Mesenchymal stem cell (in vitro differentiated cells and primary cell): ENCODE measurements at regions not wholly inside any gene's neighbourhood (a gene's known extent, or its start where the extent isn't known, plus 50 kb on each side); places are given as distances from the start of the nearest gene placed in this dataset.
"Not testable (repeated sequence)": the region's sequence is repeated elsewhere in the genome, so short reads cannot be mapped to it uniquely, and the experiment has no call there.

Experiments
- DNase-seq: peaks from one replicate; pipeline ENCODE4 v3.0.0-alpha.2; 2013
- H2AFZ ChIP-seq: one replicate; pipeline ENCODE4 v1.6.1; 2013; ENCODE audit warnings: low read depth, mild to moderate bottlenecking, control low read depth, inconsistent platforms, low read length, moderate library complexity
- H2AK5ac ChIP-seq: 2 replicates; pipeline ENCODE4 v1.6.1; 2013; ENCODE audit warnings: low read length, moderate library complexity, mild to moderate bottlenecking, inconsistent platforms; ENCODE audit not compliant: severe bottlenecking
- H2BK120ac ChIP-seq: one replicate; pipeline ENCODE4 v1.6.1; 2013; ENCODE audit warnings: low read depth, mild to moderate bottlenecking, inconsistent platforms, low read length, moderate library complexity
- H2BK12ac ChIP-seq, 2 experiments: one replicate each; pipeline ENCODE4 v1.6.1; 2013; ENCODE audit warnings: inconsistent platforms in 2 of 2, low read length in 2 of 2, mild to moderate bottlenecking in 2 of 2, moderate library complexity in 2 of 2, control low read depth in 1 of 2
- H2BK15ac ChIP-seq: one replicate; pipeline ENCODE4 v1.6.1; 2013; ENCODE audit warnings: mild to moderate bottlenecking, low read depth, inconsistent platforms; ENCODE audit not compliant: poor library complexity, severe bottlenecking
- H2BK5ac ChIP-seq: 2 replicates; pipeline ENCODE4 v1.6.1; 2013; ENCODE audit warnings: low read depth, mild to moderate bottlenecking, low read length, control low read depth, inconsistent platforms; ENCODE audit not compliant: poor library complexity, severe bottlenecking
- H3K14ac ChIP-seq, 2 experiments: one replicate each; pipeline ENCODE4 v1.6.1; 2013; ENCODE audit warnings: inconsistent platforms in 2 of 2, low read length in 2 of 2, control low read depth in 1 of 2, mild to moderate bottlenecking in 1 of 2, moderate library complexity in 1 of 2
- H3K18ac ChIP-seq, 2 experiments: one replicate each; pipeline ENCODE4 v1.6.1; 2013; ENCODE audit warnings: inconsistent platforms in 2 of 2, low read length in 2 of 2, control low read depth in 1 of 2, low read depth in 1 of 2, mild to moderate bottlenecking in 1 of 2
- H3K23ac ChIP-seq, 2 experiments: one replicate each; pipeline ENCODE4 v1.6.1; 2013; ENCODE audit warnings: inconsistent platforms in 2 of 2, low read length in 2 of 2, mild to moderate bottlenecking in 2 of 2, moderate library complexity in 2 of 2, control low read depth in 1 of 2
- H3K27ac ChIP-seq: 2 replicates; pipeline ENCODE4 v1.5.1; 2013; ENCODE audit warnings: mild to moderate bottlenecking, moderate library complexity, low read length, control low read depth, inconsistent platforms; ENCODE audit not compliant: poor library complexity, severe bottlenecking
- H3K27me3 ChIP-seq, 2 experiments: 2 replicates each; pipeline versions ENCODE4 v1.6.1 to v1.7.0; 2013; ENCODE audit warnings: low read length in 2 of 2, mild to moderate bottlenecking in 2 of 2, moderate library complexity in 2 of 2, control low read depth in 1 of 2, inconsistent platforms in 1 of 2; ENCODE audit not compliant: control insufficient read depth in 1 of 2, insufficient read depth in 1 of 2
- H3K36me3 ChIP-seq, 2 experiments: 2 replicates each; pipeline versions ENCODE4 v1.6.1 to v1.7.0; 2013; ENCODE audit warnings: low read length in 2 of 2, control low read depth in 1 of 2, inconsistent platforms in 1 of 2, low read depth in 1 of 2, mild to moderate bottlenecking in 1 of 2; ENCODE audit not compliant: insufficient read depth in 2 of 2, control insufficient read depth in 1 of 2
- H3K4ac ChIP-seq, 2 experiments: one replicate each; pipeline ENCODE4 v1.6.1; 2013; ENCODE audit warnings: inconsistent platforms in 2 of 2, low read length in 2 of 2, mild to moderate bottlenecking in 2 of 2, moderate library complexity in 2 of 2, control low read depth in 1 of 2, low read depth in 1 of 2
- H3K4me1 ChIP-seq: 2 replicates; pipeline ENCODE4 v1.6.1; 2013; ENCODE audit warnings: low read depth, low read length, control low read depth; ENCODE audit not compliant: control insufficient read depth, insufficient read depth
- H3K4me2 ChIP-seq: 2 replicates; pipeline ENCODE4 v1.6.1; 2013; ENCODE audit warnings: low read length, mild to moderate bottlenecking, inconsistent platforms; ENCODE audit not compliant: poor library complexity, severe bottlenecking
- H3K4me3 ChIP-seq, 2 experiments: 2 replicates each; pipeline versions ENCODE4 v1.5.1 to v1.7.0; 2013; ENCODE audit warnings: low read length in 2 of 2, mild to moderate bottlenecking in 2 of 2, control low read depth in 1 of 2, low read depth in 1 of 2; ENCODE audit not compliant: insufficient read depth in 1 of 2
- H3K79me1 ChIP-seq: replicated peaks from 2 replicates; pipeline ENCODE4 v1.6.1; 2013; ENCODE audit warnings: mild to moderate bottlenecking, control low read depth, low read length, inconsistent platforms; ENCODE audit not compliant: poor library complexity, severe bottlenecking
- H3K9ac ChIP-seq: 2 replicates; pipeline ENCODE4 v1.7.0; 2013; ENCODE audit warnings: mild to moderate bottlenecking, low read length, moderate library complexity
- H3K9me3 ChIP-seq: 2 replicates; pipeline ENCODE4 v1.7.0; 2013; ENCODE audit warnings: mild to moderate bottlenecking, low read length; ENCODE audit not compliant: control insufficient read depth
- H4K8ac ChIP-seq: one replicate; pipeline ENCODE4 v1.6.1; 2013; ENCODE audit warnings: inconsistent platforms, mild to moderate bottlenecking, low read length, moderate library complexity
- H4K91ac ChIP-seq: one replicate; pipeline ENCODE4 v1.6.1; 2013; ENCODE audit warnings: mild to moderate bottlenecking, low read length, inconsistent platforms
- WGBS: methylation state at CpG from one replicate; pipeline ENCODE4 v1.1.7; 2013; ENCODE audit warnings: mixed read lengths; 5-methylcytosine and 5-hydroxymethylcytosine counted together

DNA sequence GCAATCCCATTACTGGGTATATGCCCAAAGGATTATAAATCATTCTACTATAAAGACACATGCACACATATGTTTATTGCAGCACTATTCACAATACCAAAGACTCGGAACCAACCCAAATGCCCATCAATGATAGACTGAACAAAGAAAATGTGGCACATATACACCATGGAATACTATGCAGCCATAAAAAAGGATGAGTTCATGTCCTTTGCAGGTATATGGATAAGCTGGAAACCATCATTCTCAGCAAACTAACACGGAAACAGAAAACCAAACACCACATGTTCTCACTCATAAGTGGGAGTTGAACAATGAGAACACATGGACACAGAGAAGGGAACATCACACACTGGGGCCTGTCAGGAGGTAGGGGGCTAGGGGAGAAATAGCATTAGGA, 235.7 kb downstream of the PTN start:
- H3K79me1 ChIP-seq, H3K27me3 ChIP-seq, DNase-seq, H2BK15ac ChIP-seq, H3K4me3 ChIP-seq, H2BK120ac ChIP-seq, H2BK5ac ChIP-seq, H2AFZ ChIP-seq, H3K4ac ChIP-seq, H4K91ac ChIP-seq, H4K8ac ChIP-seq, H3K9me3 ChIP-seq, H3K4me1 ChIP-seq, H3K9ac ChIP-seq, H2AK5ac ChIP-seq, H3K18ac ChIP-seq, H3K4me2 ChIP-seq, H3K36me3 ChIP-seq, H3K27ac ChIP-seq, H3K23ac ChIP-seq, H3K14ac ChIP-seq, H2BK12ac ChIP-seq: not testable (repeated sequence)
- WGBS = 100% methylated on average over 1 of the region's 2 CpGs

DNA sequence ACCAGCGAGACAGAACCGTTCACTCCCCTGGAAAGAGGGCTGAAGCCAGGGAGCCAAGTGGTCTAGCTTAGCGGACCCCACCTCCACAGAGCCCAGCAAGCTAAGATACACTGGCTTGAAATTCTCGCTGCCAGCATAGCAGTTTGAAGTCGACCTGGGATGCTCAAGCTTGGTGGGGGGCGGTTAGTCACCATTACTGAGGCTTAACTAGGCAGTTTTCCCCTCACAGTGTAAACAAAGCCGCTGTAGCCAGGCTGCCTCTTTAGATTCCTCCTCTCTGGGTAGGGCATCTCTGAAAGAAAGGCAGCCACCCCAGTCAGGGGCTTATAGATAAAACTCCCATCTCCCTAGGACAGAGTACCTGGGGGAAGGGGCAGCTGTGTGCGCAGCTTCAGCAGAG, 235.1 kb downstream of the CHRM2 start:
- H2BK12ac ChIP-seq, H3K27ac ChIP-seq: not testable (repeated sequence)
- WGBS = 69% methylated on average over 8 of the region's 8 CpGs

DNA sequence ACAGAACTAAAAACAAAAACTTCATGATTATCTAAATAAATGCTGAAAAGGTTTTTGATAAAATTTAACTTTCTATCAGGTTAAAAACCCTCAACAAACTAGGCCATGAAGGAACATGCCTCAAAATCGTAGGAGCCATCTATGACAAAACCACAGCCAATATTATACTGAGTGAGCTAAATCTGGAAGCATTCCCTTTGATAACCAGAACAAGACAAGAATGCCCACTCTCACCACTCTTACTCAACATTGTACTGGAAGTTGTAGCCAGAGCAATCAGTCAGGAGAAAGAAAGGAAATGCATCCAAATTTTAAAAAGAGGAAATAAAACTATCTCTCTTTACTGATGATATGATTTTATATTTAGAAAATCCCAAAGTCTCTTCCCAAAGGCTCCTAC, 228.7 kb downstream of the CHRM2 start:
- no peaks in the 10 kb centered on the region for H3K4me1 ChIP-seq
- H4K91ac ChIP-seq = no peak overlapping the region
- no peak overlapping the region for H3K27ac ChIP-seq
- H3K79me1 ChIP-seq = no peaks in the 10 kb centered on the region
- no peaks in the 10 kb centered on the region for H3K27me3 ChIP-seq
- no peak overlapping the region for H4K8ac ChIP-seq
- no peak overlapping the region for H2BK12ac ChIP-seq
- H2BK120ac ChIP-seq = no peak overlapping the region
- no peak overlapping the region for H3K4me3 ChIP-seq
- no peaks in the 10 kb centered on the region for H3K9me3 ChIP-seq
- H3K36me3 ChIP-seq = no peaks in the 10 kb centered on the region
- H3K23ac ChIP-seq = no peak overlapping the region
- no peak overlapping the region for H3K14ac ChIP-seq
- no peak overlapping the region for H3K18ac ChIP-seq
- H3K4me2 ChIP-seq = no peak overlapping the region
- H3K9ac ChIP-seq = no peak overlapping the region
- no peak overlapping the region for H3K4ac ChIP-seq
- no peak overlapping the region for H2AFZ ChIP-seq
- H2BK15ac ChIP-seq = no peak overlapping the region
- WGBS = 70% methylated on average over 1 of the region's 1 CpG
- H2BK5ac ChIP-seq = no peak overlapping the region
- DNase-seq = no peak
- no peak overlapping the region for H2AK5ac ChIP-seq

More for the DNA sequence above, 235.1 kb downstream of the CHRM2 start:
- not testable (repeated sequence) for H2AFZ ChIP-seq, H2BK120ac ChIP-seq, H3K9me3 ChIP-seq, H3K4me1 ChIP-seq, H2AK5ac ChIP-seq, H3K4me2 ChIP-seq, H3K14ac ChIP-seq, H3K27me3 ChIP-seq, H3K4ac ChIP-seq, H3K36me3 ChIP-seq, H3K23ac ChIP-seq, H3K18ac ChIP-seq, H4K91ac ChIP-seq, H2BK15ac ChIP-seq, H3K4me3 ChIP-seq, H3K9ac ChIP-seq, H3K79me1 ChIP-seq, H2BK5ac ChIP-seq, H4K8ac ChIP-seq
- peak; percentile 29 for DNase-seq

DNA sequence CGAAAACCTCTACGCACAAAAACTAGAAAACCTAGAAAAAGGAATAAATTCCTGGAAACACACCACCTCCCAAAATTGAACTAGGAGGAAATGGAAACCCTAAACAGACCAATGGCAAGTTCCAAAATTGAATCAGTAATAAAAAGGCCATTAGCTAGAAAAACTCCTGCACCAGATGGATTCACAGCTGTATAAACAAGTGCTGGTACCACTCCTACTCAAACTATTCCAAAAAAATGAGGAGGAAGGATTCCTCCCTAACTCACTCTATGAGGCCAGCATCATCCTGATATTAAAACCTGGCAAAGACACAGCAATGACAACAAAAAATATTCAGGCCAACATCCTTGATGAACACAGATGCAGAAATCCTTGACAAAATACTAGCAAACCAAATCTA, 228.2 kb downstream of the CHRM2 start:
- H3K4me1 ChIP-seq = no peaks in the 10 kb centered on the region
- no peak overlapping the region for H4K91ac ChIP-seq
- no peak overlapping the region for H2BK120ac ChIP-seq
- no peak overlapping the region for H3K4ac ChIP-seq
- no peak overlapping the region for H2AFZ ChIP-seq
- no peak overlapping the region for H2BK12ac ChIP-seq
- no peak overlapping the region for H3K4me3 ChIP-seq
- H3K23ac ChIP-seq = no peak overlapping the region
- H4K8ac ChIP-seq = no peak overlapping the region
- H3K27me3 ChIP-seq = no peaks in the 10 kb centered on the region
- H2BK5ac ChIP-seq = no peak overlapping the region
- no peaks in the 10 kb centered on the region for H3K36me3 ChIP-seq
- no peak overlapping the region for H2BK15ac ChIP-seq
- H3K4me2 ChIP-seq = no peak overlapping the region
- H3K14ac ChIP-seq = no peak overlapping the region
- H3K79me1 ChIP-seq = no peaks in the 10 kb centered on the region
- no peak overlapping the region for H3K27ac ChIP-seq
- no peaks in the 10 kb centered on the region for H3K9me3 ChIP-seq
- H3K18ac ChIP-seq = no peak overlapping the region
- DNase-seq = no peak
- H2AK5ac ChIP-seq = no peak overlapping the region
- WGBS = 96% methylated on average over 2 of the region's 2 CpGs
- no peak overlapping the region for H3K9ac ChIP-seq
